Mononuclear cell (primary cell): ENCODE measurements at regions not wholly inside any gene's neighbourhood (a gene's known extent, or its start where the extent isn't known, plus 50 kb on each side); places are given as distances from the start of the nearest gene placed in this dataset.
"Not testable (repeated sequence)": the region's sequence is repeated elsewhere in the genome, so short reads cannot be mapped to it uniquely, and the experiment has no call there.

Source experiments
- H3K27me3 ChIP-seq: 2 replicates; pipeline ENCODE4 v1.6.0; 2011; ENCODE audit warnings: low read length, control low read depth; ENCODE audit not compliant: insufficient read depth
- H3K4me1 ChIP-seq: 2 replicates; pipeline ENCODE4 v1.5.1; 2011; ENCODE audit warnings: mild to moderate bottlenecking, low read length, control low read depth; ENCODE audit not compliant: insufficient read depth
- H3K4me3 ChIP-seq: 2 replicates; pipeline ENCODE4 v1.5.1; 2011; ENCODE audit warnings: mild to moderate bottlenecking, low read length, moderate library complexity
- H3K9me3 ChIP-seq: 2 replicates; pipeline ENCODE4 v1.5.1; 2011; ENCODE audit warnings: low read depth, mild to moderate bottlenecking, control low read depth, low read length

- H3K9me3 ChIP-seq, result no peaks in the 10 kb centered on the region
- no peaks in the 10 kb centered on the region for H3K4me1 ChIP-seq
- no peak overlapping the region for H3K4me3 ChIP-seq
- H3K27me3 ChIP-seq, result no peaks in the 10 kb centered on the region
These were observed 241.1 kb upstream of the USP9Y start for GRCh38 chrY:12459965-12460364.

GRCh38 chrY:12464155-12464554 lies 236.9 kb upstream of the USP9Y start:
- no peaks in the 10 kb centered on the region for H3K4me1 ChIP-seq
- H3K27me3 ChIP-seq, result no peaks in the 10 kb centered on the region
- no peaks in the 10 kb centered on the region for H3K9me3 ChIP-seq
- no peak overlapping the region for H3K4me3 ChIP-seq

- Histone ChIP-seq H3K4me1 (no peaks in the 10 kb centered on the region), H3K27me3 (no peaks in the 10 kb centered on the region), H3K4me3 (no peak overlapping the region), H3K9me3 (no peaks in the 10 kb centered on the region)
These were observed 235.3 kb upstream of the USP9Y start for GRCh38 chrY:12465706-12466105.

GRCh38 chrY:12469081-12469480 lies 231.9 kb upstream of the USP9Y start:
- Histone ChIP-seq H3K4me3 (no peak overlapping the region), H3K4me1 (no peaks in the 10 kb centered on the region), H3K27me3 (no peaks in the 10 kb centered on the region), H3K9me3 (no peaks in the 10 kb centered on the region)

GRCh38 chrY:12474472-12474871 lies 226.6 kb upstream of the USP9Y start:
- Histone ChIP-seq H3K4me3 (no peak overlapping the region), H3K4me1 (no peaks in the 10 kb centered on the region), H3K27me3 (no peaks in the 10 kb centered on the region)

GRCh38 chrY:12479382-12479781 lies 221.6 kb upstream of the USP9Y start:
- H3K9me3 ChIP-seq, result no peaks in the 10 kb centered on the region
- H3K27me3 ChIP-seq, result no peaks in the 10 kb centered on the region
- H3K4me1 ChIP-seq, result no peaks in the 10 kb centered on the region
- H3K4me3 ChIP-seq, result no peak overlapping the region

More at GRCh38 chrY:12474472-12474871, 226.6 kb upstream of the USP9Y start:
- no peaks in the 10 kb centered on the region for H3K9me3 ChIP-seq

- no peaks in the 10 kb centered on the region for H3K4me1 ChIP-seq
- no peak overlapping the region for H3K4me3 ChIP-seq
- no peaks in the 10 kb centered on the region for H3K27me3 ChIP-seq
- H3K9me3 ChIP-seq, result no peaks in the 10 kb centered on the region
These were observed 217.6 kb upstream of the USP9Y start for GRCh38 chrY:12483394-12483793.

- H3K27me3 ChIP-seq, result no peaks in the 10 kb centered on the region
- no peak overlapping the region for H3K4me3 ChIP-seq
- no peaks in the 10 kb centered on the region for H3K9me3 ChIP-seq
- H3K4me1 ChIP-seq, result no peaks in the 10 kb centered on the region
These were observed 210.3 kb upstream of the USP9Y start for GRCh38 chrY:12490558-12491209.

GRCh38 chrY:12492218-12492617 lies 208.8 kb upstream of the USP9Y start:
- no peaks in the 10 kb centered on the region for H3K4me1 ChIP-seq
- no peaks in the 10 kb centered on the region for H3K9me3 ChIP-seq
- no peaks in the 10 kb centered on the region for H3K27me3 ChIP-seq
- H3K4me3 ChIP-seq, result no peak overlapping the region

GRCh38 chrY:12496007-12496406 lies 205.0 kb upstream of the USP9Y start:
- Histone ChIP-seq H3K9me3 (no peaks in the 10 kb centered on the region), H3K27me3 (no peaks in the 10 kb centered on the region), H3K4me1 (no peaks in the 10 kb centered on the region), H3K4me3 (no peak overlapping the region)

- Histone ChIP-seq H3K4me3 (no peak overlapping the region), H3K9me3 (no peaks in the 10 kb centered on the region), H3K27me3 (no peaks in the 10 kb centered on the region), H3K4me1 (no peaks in the 10 kb centered on the region)
These were observed 200.9 kb upstream of the USP9Y start for GRCh38 chrY:12500096-12500495.

- H3K9me3 ChIP-seq, H3K4me1 ChIP-seq, H3K27me3 ChIP-seq, H3K4me3 ChIP-seq: not testable (repeated sequence)
These were observed 197.0 kb upstream of the USP9Y start for GRCh38 chrY:12504028-12504427.

- H3K27me3 ChIP-seq, result no peaks in the 10 kb centered on the region
- no peaks in the 10 kb centered on the region for H3K9me3 ChIP-seq
- no peaks in the 10 kb centered on the region for H3K4me1 ChIP-seq
- no peak overlapping the region for H3K4me3 ChIP-seq
These were observed 183.7 kb upstream of the USP9Y start for GRCh38 chrY:12517338-12517737.

GRCh38 chrY:12525206-12525605 lies 175.8 kb upstream of the USP9Y start:
- no peaks in the 10 kb centered on the region for H3K9me3 ChIP-seq
- H3K4me3 ChIP-seq, result no peak overlapping the region
- no peaks in the 10 kb centered on the region for H3K27me3 ChIP-seq
- H3K4me1 ChIP-seq, result no peaks in the 10 kb centered on the region

GRCh38 chrY:12526362-12527063 lies 174.5 kb upstream of the USP9Y start:
- no peak overlapping the region for H3K4me3 ChIP-seq
- H3K27me3 ChIP-seq, result no peaks in the 10 kb centered on the region
- no peaks in the 10 kb centered on the region for H3K4me1 ChIP-seq
- no peaks in the 10 kb centered on the region for H3K9me3 ChIP-seq

GRCh38 chrY:12537226-12537854 lies 163.7 kb upstream of the USP9Y start:
- Histone ChIP-seq H3K27me3 (no peaks in the 10 kb centered on the region), H3K9me3 (no peaks in the 10 kb centered on the region), H3K4me1 (no peaks in the 10 kb centered on the region), H3K4me3 (no peak overlapping the region)
